A673 (cell line): ENCODE measurements at regions not wholly inside any gene's neighbourhood (a gene's known extent, or its start where the extent isn't known, plus 50 kb on each side); places are given as distances from the start of the nearest gene placed in this dataset.

Source experiments
- BruUV-seq: library from RNA; stranded (reverse); fragments of 400-500 nt; replicated peaks from 2 replicates; lab custom pipeline; 2021; lab: Mats Ljungman, UMichigan
- CTCF ChIA-PET: fragments of 300-600 bp; sonication (Branson Sonifier 250); formaldehyde crosslinking; loops from one replicate; lab custom pipeline; 2022; ENCODE audit warnings: antibody characterized with exemption; lab: Charles Lee
- POLR2A ChIA-PET: fragments of 300-600 bp; sonication (Branson Sonifier 250); formaldehyde crosslinking; loops from one replicate; lab custom pipeline; 2022; ENCODE audit warnings: antibody characterized with exemption; ENCODE audit not compliant: low non-redundant PET; lab: Charles Lee
- DNase-seq: peaks from one replicate; pipeline ENCODE4 v3.0.0-alpha.2; 2015; ENCODE audit warnings: low spot score
- H3K27ac ChIP-seq: fragments of 200-600 bp; sonication (generic); 2 replicates; pipeline ENCODE4 v1.5.1; 2016; ENCODE audit warnings: mixed run types, low read depth, mild to moderate bottlenecking, mixed read lengths, antibody characterized with exemption, low read length; ENCODE audit not compliant: poor library complexity, severe bottlenecking
- H3K27me3 ChIP-seq: fragments of 200-600 bp; sonication (generic); replicated peaks from 2 replicates; pipeline ENCODE4 v1.6.1; 2017; ENCODE audit warnings: mixed run types, low read depth, mild to moderate bottlenecking, mixed read lengths, antibody characterized with exemption, low read length; ENCODE audit not compliant: insufficient read depth, poor library complexity
- H3K36me3 ChIP-seq: fragments of 200-600 bp; sonication (generic); 2 replicates; pipeline ENCODE4 v1.6.1; 2016; ENCODE audit warnings: mixed run types, mild to moderate bottlenecking, mixed read lengths, antibody characterized with exemption, low read length; ENCODE audit not compliant: insufficient read depth, poor library complexity, severe bottlenecking
- H3K4me1 ChIP-seq: fragments of 200-600 bp; sonication (generic); 2 replicates; pipeline ENCODE4 v1.6.1; 2017; ENCODE audit warnings: mixed run types, mild to moderate bottlenecking, mixed read lengths, antibody characterized with exemption, low read length; ENCODE audit not compliant: insufficient read depth, poor library complexity, severe bottlenecking
- H3K4me3 ChIP-seq: fragments of 200-600 bp; sonication (generic); 2 replicates; pipeline ENCODE4 v1.5.1; 2016; ENCODE audit warnings: low read depth, mixed run types, mild to moderate bottlenecking, mixed read lengths, low read length; ENCODE audit not compliant: poor library complexity, severe bottlenecking
- H3K9me3 ChIP-seq: fragments of 200-600 bp; sonication (generic); 2 replicates; pipeline ENCODE4 v1.6.1; 2016; ENCODE audit warnings: mixed run types, low read depth, mild to moderate bottlenecking, mixed read lengths, antibody characterized with exemption, low read length; ENCODE audit not compliant: poor library complexity, severe bottlenecking
- EZH2 ChIP-seq: fragments of 200-600 bp; sonication (generic); IDR thresholded peaks from 2 replicates; pipeline ENCODE4 v1.6.1; 2017; ENCODE audit warnings: borderline replicate concordance, low read depth, mild to moderate bottlenecking, mixed read lengths, antibody characterized with exemption, low read length; ENCODE audit not compliant: poor library complexity, severe bottlenecking
- intact Hi-C: fragments of 100-400 bp; cut with micrococcal nuclease; formaldehyde crosslinking; loops from one replicate; pipeline ENCODE4 v1.10.0; 2022; ENCODE audit not compliant: unreplicated experiment
- TF ChIP-seq, protein P1 (sequence below): fragments of 300-800, 200-600 bp; sonication (generic); conservative IDR thresholded peaks from 2 replicates; pipeline ENCODE4 v1.5.1; 2017; ENCODE audit warnings: low read depth, mild to moderate bottlenecking, antibody characterized with exemption, low read length, moderate library complexity, mixed read lengths

DNA sequence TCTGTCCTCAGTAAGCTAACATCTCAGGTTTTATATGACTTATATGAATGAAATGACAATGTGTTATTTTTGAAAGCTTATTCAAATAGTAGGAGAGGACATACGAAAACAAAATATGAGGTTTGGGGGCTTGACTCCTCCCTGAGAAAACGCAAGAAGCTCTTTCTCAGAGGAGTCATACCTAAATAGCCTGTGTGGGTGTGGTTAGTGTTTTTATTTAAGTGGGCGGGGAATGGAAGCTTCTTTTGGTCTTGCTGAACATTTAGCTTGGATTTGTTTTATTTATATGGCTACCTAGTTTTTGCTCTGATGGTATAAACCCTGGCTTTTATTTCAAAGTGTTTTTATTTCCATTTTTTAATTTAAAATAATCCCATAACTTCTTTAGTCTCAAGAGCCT is 72.1 kb upstream of the DSG1 start:
- ChIA-PET POLR2A (no interaction called here), CTCF (no interaction called here)
- DNase-seq = no peak
- TF ChIP-seq, protein P1, sequence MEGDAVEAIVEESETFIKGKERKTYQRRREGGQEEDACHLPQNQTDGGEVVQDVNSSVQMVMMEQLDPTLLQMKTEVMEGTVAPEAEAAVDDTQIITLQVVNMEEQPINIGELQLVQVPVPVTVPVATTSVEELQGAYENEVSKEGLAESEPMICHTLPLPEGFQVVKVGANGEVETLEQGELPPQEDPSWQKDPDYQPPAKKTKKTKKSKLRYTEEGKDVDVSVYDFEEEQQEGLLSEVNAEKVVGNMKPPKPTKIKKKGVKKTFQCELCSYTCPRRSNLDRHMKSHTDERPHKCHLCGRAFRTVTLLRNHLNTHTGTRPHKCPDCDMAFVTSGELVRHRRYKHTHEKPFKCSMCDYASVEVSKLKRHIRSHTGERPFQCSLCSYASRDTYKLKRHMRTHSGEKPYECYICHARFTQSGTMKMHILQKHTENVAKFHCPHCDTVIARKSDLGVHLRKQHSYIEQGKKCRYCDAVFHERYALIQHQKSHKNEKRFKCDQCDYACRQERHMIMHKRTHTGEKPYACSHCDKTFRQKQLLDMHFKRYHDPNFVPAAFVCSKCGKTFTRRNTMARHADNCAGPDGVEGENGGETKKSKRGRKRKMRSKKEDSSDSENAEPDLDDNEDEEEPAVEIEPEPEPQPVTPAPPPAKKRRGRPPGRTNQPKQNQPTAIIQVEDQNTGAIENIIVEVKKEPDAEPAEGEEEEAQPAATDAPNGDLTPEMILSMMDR = no peak
- no peak for TF ChIP-seq EZH2
- no peaks in the 10 kb centered on the region for H3K27me3 ChIP-seq
- H3K4me1 ChIP-seq = no peaks in the 10 kb centered on the region
- no peak overlapping the region for H3K4me3 ChIP-seq
- no peaks in the 10 kb centered on the region for H3K36me3 ChIP-seq
- no TSS peak for BruUV-seq
- H3K9me3 ChIP-seq = no peaks in the 10 kb centered on the region
- intact Hi-C loops = no loop called here
- no peak overlapping the region for H3K27ac ChIP-seq

DNA sequence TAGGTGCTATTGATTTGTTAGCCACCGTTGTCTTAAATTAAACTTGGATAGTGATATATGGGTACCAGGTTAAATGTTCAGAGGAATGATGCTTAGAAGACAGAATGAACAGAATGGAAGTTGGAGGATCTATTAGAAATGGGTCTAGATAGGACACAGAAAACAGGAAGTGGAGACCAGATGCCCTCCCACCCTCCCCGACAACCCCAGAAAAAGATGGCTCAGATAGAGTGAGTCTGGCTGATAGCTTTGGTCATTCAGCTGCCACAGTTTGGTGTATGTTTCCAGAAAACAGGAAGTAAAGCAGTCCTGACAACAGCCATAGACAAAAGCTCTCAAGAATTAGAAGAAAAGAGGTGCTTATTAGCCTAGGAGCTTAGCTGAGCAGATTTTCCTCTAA is 71.5 kb upstream of the DSG1 start:
- H3K4me1 ChIP-seq = no peaks in the 10 kb centered on the region
- POLR2A ChIA-PET = no interaction called here
- intact Hi-C loops = no loop called here
- no peak overlapping the region for H3K27ac ChIP-seq
- H3K36me3 ChIP-seq = no peaks in the 10 kb centered on the region
- H3K9me3 ChIP-seq = no peaks in the 10 kb centered on the region
- CTCF ChIA-PET = no interaction called here
- no peaks in the 10 kb centered on the region for H3K27me3 ChIP-seq
- BruUV-seq = no TSS peak
- DNase-seq = no peak
- no peak for TF ChIP-seq EZH2
- TF ChIP-seq, protein P1 = no peak
- H3K4me3 ChIP-seq = no peak overlapping the region

DNA sequence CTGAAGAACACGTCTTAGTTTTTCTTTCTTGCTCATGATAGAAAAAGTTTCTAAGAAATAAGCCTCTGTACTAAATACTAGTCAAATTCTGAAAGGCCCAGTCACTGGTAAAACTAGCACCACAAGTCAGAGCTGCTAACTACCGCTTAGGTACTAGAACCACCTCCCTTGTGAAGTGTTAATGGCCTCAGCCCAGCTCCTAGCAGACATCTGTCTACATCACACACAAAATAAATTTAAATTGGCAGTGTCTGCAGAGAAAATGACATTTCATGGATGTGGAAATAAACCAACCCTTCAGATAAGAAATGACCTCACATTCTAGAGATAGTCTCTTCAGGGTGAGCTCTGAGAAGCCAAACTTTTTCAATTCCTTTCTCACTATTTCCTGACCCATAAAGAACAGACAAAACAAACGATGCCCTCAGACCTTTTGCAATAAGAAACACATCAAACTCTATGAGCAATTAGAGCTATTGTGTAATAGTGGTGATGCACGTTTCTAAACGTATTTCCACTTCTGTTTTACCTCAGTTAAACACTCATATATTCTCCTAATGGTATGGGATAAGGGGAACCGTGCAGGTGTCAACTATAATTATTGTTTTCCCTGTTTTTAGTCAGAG is 70.3 kb upstream of the DSG1 start:
- Histone ChIP-seq H3K27me3 (no peaks in the 10 kb centered on the region), H3K4me1 (no peaks in the 10 kb centered on the region), H3K4me3 (no peak overlapping the region), H3K36me3 (no peaks in the 10 kb centered on the region), H3K27ac (no peak overlapping the region), H3K9me3 (no peaks in the 10 kb centered on the region)
- no peak for TF ChIP-seq EZH2
- TF ChIP-seq, protein P1 = no peak
- no peak for DNase-seq
- no TSS peak for BruUV-seq
- intact Hi-C loops = no loop called here
- POLR2A ChIA-PET = no interaction called here
- CTCF ChIA-PET = no interaction called here
